Islet precursor cell (in vitro differentiated cells): ENCODE measurements at regions not wholly inside any gene's neighbourhood (a gene's known extent, or its start where the extent isn't known, plus 50 kb on each side); places are given as distances from the start of the nearest gene placed in this dataset.

Experiments used
- DNase-seq: peaks from one replicate; pipeline ENCODE4 v3.0.0-alpha.2; 2018

GRCh38 chr9:18167733-18168132 is 306.2 kb upstream of the ADAMTSL1 start:
- DNase-seq = no peak

DNA sequence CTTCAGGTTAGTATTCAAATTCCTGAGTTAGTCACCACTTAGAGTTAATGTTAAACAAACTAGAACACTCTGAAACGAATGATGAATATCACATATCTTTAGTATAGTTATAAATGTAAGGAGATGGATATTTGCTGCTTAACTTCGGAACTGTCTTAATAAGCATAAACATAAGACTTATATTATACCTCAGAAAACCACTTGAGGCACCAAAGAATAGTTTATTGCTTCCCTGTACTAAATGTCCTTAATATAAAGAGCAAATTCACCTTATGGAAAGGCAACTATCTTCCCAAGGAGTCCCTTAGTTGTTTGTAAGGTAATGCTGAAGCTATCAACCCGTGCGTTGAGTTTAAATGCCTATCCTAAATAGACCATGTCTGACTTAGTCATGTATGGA is 300.0 kb upstream of the ADAMTSL1 start:
- no peak for DNase-seq

DNA sequence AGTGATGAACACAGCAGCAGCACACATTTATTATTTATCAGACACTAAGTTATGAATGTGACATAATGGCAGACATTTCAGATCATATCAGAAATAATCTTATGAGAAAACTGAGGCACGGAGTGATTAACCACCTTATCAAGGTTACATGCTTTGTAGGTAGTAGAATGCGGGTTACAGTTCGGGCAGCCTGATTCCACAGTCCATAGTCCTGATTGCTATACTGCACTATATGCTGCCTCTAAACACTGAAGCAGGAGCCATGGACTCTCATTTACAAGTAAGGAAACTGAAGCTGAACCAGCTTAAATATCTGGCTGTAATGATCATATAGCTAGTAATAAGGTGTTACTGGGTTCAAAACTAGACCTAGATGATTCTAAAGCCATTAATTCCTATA is 291.3 kb upstream of the ADAMTSL1 start:
- no peak for DNase-seq

GRCh38 chr9:18183974-18184373 is 290.0 kb upstream of the ADAMTSL1 start:
- DNase-seq = no peak

DNA sequence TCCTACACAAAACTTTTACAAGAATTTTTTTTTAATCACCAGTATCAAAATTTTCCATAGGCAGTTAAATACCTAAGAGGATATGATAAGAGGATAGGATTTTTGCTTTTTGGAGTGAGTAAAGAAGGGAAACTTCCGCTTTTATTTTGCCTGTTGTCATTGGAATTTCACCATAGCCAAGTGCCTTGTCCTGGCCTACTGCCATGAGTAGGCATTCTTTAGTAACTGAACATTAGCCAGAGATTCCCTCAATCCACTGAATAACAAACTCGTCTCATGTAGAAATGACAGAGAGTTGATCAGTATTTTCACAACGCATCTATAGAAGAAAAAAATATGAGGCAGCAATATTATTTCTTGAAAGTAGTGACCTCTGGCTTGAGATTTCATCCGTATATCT is 289.6 kb upstream of the ADAMTSL1 start:
- DNase-seq = no peak

- peak; percentile 55 for DNase-seq
Measured at GRCh38 chr9:18185196-18185595, 288.8 kb upstream of the ADAMTSL1 start.

DNA sequence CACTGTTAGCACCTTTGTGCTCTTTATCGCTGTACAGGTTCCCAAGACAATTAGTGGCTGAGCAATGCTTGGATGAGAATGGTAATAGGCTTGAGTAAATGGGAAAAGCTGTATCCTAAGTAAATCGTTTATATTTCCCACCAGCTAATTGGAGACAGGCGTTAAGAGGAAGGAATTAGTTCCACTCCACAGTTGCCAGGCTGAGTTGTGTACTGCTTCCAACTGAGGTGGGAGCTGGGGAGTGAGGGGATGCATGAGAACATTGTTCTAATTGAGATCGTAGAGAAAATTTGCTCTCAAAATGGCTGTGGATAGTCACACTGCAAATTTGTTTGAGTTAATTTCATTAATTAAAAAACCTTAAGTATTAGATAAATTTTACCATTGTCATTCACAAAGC is 285.0 kb upstream of the ADAMTSL1 start:
- DNase-seq = no peak

- no peak for DNase-seq
Measured at GRCh38 chr9:18189871-18190670, 283.9 kb upstream of the ADAMTSL1 start.

DNA sequence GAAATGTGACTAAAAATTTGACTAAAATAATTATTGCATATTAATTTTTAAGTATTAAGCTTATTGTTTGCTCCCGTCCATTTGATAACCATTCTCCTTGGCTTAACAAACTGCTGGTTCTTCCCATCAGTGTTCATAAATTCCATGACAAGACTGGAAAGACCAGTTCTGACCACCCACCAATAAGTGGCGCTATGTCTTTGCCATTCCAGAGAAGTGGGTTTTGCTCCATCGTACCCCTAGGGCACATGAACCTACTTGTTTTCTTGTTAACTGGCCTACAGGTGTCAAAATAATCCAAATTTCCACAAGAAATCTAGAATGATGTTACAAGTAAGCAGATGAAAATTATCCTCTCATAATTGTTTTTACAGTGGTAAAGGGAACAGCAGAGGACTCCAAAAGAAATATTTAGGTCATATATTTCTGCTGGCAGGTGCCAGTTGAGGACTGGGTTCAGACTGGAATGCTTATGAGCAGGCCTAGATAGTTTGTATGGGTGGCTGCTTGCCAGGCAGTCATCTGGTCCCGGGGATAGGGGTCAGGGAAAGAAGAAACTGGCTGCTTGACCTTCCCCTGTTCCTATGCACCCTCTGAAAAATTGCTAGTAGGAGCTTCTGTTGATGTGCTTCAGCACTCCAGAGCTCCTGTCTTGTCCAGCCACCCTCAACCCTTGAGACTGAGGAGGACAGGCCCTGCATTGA is 283.1 kb upstream of the ADAMTSL1 start:
- DNase-seq = no peak

DNA sequence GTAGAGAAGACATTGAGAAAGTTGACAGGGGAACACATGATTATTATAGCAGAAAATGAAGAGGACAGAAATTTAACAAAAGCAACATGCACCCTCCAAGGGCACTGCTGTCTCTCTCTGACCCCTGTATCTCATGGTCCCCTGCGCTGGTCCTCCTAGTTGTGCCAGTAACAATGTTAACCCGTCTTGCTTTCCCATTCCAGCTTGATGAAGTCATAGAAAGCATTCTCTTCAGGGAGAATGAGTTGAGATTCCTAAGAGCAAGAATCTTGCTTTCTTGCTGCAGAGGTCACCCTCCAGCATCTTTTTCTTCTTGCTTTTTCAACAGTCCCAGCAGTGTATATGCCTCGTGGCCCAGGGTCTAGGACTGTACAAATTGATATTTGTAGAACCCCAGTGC is 279.6 kb upstream of the ADAMTSL1 start:
- DNase-seq = peak; percentile 60

DNA sequence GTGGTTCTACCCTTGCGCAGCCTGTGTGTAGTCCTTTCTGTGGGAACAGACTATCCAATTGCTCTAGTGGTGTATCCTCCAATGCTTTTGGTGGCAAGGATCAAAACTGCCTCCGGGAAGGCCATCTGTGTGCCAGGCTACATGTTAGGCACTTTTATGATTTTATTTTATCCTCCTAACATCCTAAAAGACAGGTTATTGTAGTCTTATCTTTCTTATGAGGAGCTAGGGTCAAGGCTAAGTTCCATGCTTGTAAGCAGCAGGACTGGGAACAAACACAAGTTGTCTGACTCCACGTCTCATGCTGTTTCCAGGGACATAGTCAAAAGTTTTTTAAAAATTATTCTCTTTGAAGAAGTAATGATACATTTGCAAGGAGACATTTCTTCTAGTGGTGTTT is 278.7 kb upstream of the ADAMTSL1 start:
- DNase-seq = no peak

GRCh38 chr9:18202924-18203323 is 271.0 kb upstream of the ADAMTSL1 start:
- DNase-seq = no peak

GRCh38 chr9:18207735-18208134 is 266.2 kb upstream of the ADAMTSL1 start:
- DNase-seq = no peak

GRCh38 chr9:18208166-18209059 is 265.5 kb upstream of the ADAMTSL1 start:
- DNase-seq = peak; percentile 80

DNA sequence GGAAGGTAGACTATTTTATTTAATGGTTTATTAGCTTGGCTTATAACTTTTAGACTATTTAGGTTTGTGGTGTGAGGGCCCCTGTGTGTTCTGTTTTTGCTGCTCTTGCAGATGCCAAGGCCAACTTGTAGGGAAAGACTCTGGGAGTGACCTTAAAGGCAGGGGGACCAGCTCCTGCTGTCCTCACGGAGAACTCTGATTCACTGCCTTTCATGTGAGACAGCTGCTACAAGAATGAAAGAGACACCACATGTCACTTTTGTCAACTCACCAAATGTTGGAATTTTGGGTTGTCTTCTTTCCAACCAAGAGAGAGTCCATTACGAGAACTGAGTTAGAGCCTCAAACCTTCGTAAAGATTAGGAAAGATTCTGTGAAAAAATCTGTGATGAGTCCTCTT is 258.3 kb upstream of the ADAMTSL1 start:
- no peak for DNase-seq

- DNase-seq = no peak
Measured at GRCh38 chr9:18216376-18216775, 257.6 kb upstream of the ADAMTSL1 start.

DNA sequence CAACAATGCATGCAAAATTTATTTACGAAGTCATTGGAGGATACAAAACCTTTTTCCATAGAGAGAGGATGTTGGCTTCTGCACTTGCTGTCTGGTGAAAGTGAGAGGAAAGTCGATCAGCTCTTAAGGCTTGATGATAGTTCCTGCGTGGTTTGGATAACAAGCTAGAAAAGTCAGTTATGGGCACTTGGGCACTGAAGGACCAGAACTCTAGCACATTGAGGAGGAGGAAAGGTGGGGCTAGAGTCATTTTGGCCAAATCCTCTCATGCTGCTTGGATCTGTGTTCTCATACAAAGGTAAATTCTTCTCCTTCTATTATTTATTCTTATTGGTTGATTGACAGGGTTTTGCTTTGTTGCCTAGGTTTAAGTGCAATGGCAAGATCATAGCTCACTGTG is 245.9 kb upstream of the ADAMTSL1 start:
- no peak for DNase-seq

DNA sequence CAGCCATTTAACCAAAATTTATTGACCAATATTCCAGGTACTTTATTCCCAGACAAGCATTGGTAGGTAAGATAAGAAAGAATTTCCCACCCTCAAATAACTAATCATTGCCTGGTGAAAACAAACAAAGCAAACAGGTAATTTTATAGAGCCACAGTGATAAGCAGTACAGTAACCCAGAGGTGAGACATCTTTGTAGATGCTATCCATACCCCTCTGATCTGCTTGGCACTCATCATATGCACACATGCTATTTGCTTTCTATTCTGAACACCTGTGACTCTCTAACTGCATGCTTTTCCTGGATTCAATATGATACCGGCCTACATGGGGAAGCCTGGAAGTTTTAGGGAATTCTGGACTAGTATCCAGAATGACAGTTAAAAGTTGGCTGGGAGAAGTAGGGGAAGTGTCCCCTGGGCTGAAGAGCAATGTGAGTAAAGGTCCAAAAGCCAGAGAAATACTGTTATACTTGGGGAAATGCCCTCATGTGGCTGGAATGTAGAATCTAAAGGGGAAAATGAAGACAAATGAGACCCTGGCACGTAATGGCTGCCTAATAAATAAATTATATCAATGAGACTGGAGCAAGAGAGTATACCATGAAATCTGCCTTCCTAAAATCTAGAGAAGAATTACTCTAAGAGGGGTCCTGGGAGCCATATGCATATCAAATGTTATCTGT is 243.8 kb upstream of the ADAMTSL1 start:
- DNase-seq = no peak

DNA sequence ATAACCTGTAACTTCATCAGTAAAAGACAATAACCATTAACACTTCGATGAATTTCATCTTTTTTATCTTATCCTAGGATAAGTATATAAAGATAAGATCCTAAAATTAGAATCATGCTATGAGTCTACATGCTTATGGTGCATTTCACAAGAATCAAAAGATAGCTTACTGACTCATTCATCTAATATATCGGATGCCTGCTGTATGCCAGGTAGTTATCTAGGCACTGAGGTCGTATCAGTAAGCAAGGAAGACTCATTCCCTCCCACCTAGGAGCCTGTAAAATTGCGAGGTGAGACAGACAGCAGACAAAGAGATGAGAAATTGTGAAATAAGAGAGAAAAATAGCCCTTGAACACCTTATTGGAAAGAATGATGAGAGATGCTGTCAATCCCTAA is 240.6 kb upstream of the ADAMTSL1 start:
- DNase-seq = no peak

DNA sequence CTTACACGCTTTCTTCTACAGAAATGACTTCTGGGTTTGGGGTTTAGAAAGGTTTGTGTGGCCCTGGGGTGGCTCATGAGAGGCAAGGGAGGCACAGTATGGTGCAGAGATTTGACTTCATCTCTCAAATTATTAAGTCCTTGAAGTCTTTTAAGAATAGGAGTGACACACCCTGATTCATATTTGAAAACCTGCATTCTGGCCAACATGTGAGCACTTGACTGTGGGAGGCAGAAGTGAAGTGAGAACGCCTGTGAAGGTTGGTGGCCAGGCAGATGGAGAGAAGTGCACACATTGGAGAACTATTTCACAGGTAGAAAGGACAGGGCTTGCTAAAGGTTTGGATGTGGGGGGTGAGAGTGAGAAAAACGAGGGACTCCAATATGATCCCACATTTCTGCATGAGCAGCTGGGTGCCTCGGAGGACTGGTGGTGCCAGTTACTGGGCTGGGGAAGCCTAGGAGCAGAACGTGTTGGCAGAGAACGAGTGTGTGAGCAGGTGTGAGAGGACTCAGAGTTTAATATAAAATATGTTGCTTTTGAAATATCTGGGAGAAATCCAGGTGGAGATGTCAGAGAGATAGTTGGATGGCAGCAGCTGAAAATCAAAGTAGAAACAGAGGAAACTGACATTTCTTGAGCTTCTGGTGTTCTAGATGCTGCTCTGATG is 240.0 kb upstream of the ADAMTSL1 start:
- DNase-seq = no peak

DNA sequence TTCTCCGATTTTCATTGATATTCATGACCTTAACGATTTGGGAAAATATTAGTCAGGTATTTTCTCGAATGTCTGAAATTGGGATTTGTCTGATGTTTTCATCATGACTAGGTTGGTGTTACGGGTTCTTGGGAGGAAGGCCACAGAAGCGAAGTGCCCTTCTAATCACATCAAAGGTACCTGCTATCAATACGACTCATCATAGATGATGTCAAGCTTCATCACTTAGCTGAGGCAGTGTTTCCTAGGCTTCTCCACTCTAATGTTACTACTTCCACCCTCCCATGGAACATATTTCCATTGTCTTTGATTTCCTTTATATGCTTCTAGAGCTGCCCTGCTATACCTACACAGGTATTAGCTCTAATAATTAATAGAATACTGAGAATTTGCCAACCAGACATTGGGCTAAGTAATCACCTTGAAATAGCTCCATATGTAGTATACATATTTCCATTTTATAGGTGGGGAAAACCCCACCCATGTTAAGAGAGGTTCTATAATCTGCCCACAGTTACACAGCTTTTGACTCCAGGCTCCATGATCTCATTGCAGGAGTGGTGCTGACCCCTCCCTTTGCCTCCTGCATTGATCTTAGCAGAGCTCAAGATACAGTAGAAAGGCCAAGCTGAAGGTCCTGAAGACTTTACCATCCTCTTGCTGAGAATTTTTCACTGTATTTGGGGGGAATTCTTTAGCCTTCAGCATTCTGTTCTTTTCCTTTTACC is 238.6 kb upstream of the ADAMTSL1 start:
- DNase-seq = no peak

DNA sequence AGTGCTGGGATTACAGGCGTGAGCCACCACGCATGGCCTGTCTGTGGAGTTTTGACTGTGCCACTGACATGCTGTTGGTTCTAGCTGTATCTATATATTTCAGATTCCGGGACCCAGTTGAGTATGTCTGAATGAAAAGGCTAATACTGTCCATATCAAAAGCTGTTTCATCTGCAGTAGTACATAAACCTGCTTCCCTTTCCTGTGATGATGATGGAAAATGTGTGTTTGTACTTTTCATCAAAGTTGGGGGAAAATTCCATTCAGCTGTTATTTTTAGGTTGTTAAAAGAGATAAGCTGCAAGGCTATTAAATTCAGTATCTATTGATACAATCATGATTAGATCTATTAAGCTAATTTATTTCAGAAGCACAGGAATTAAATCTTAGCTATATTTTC is 237.6 kb upstream of the ADAMTSL1 start:
- no peak for DNase-seq
